SU-DHL-6 (cell line): ENCODE measurements at regions not wholly inside any gene's neighbourhood (a gene's known extent, or its start where the extent isn't known, plus 50 kb on each side); places are given as distances from the start of the nearest gene placed in this dataset.

Experiments
- H2AFZ ChIP-seq: fragments of 200-600 bp; sonication (generic); 2 replicates; pipeline ENCODE4 v1.6.1; 2014; ENCODE audit warnings: low read depth, mild to moderate bottlenecking, moderate library complexity, mixed read lengths, antibody characterized with exemption, low read length; ENCODE audit not compliant: severe bottlenecking
- H3F3A ChIP-seq: fragments of 200-600 bp; shearing (Covaris generic); 2 replicates; pipeline ENCODE4 v1.6.0; 2016; ENCODE audit warnings: antibody characterized with exemption, mild to moderate bottlenecking; ENCODE audit not compliant: insufficient read depth
- H3K27ac ChIP-seq: fragments of 200-600 bp; sonication (generic); 2 replicates; pipeline ENCODE4 v1.5.1; 2016; ENCODE audit warnings: low read depth, mild to moderate bottlenecking, low read length, moderate library complexity, mixed read lengths
- H3K27me3 ChIP-seq: fragments of 200-600 bp; sonication (generic), shearing (Covaris generic); 2 replicates; pipeline ENCODE4 v1.6.0; 2014; ENCODE audit warnings: mild to moderate bottlenecking, low read length
- H3K36me3 ChIP-seq: fragments of 200-600 bp; sonication (generic); 2 replicates; pipeline ENCODE4 v1.6.1; 2014; ENCODE audit warnings: mild to moderate bottlenecking, low read length, mixed read lengths
- H3K4me2 ChIP-seq: fragments of 300-600, 200-600 bp; shearing (Covaris generic), sonication (generic); 2 replicates; pipeline ENCODE4 v1.6.0; 2014; ENCODE audit warnings: low read length, low read depth, mild to moderate bottlenecking; ENCODE audit not compliant: poor library complexity, severe bottlenecking
- H3K4me3 ChIP-seq: fragments of 200-600 bp; sonication (generic); 2 replicates; pipeline ENCODE4 v1.5.1; 2014; ENCODE audit warnings: antibody characterized with exemption, low read length, mild to moderate bottlenecking, mixed read lengths; ENCODE audit not compliant: insufficient read depth, poor library complexity, severe bottlenecking
- H3K79me2 ChIP-seq: fragments of 200-600 bp; sonication (generic); 2 replicates; pipeline ENCODE4 v1.6.1; 2014; ENCODE audit warnings: mild to moderate bottlenecking, low read length, moderate library complexity; ENCODE audit not compliant: insufficient read depth
- H3K9ac ChIP-seq: fragments of 200-600 bp; sonication (generic); 2 replicates; pipeline ENCODE4 v1.7.0; 2014; ENCODE audit warnings: mild to moderate bottlenecking, low read length
- H3K9me2 ChIP-seq: fragments of 200-600 bp; sonication (generic); replicated peaks from 2 replicates; pipeline ENCODE4 v1.6.1; 2014; ENCODE audit warnings: low read length; ENCODE audit not compliant: insufficient read depth
- H3K9me3 ChIP-seq: fragments of 200-600 bp; sonication (generic); 2 replicates; pipeline ENCODE4 v1.6.1; 2014; ENCODE audit warnings: low read length, mixed read lengths; ENCODE audit not compliant: insufficient read depth
- H4K20me1 ChIP-seq: fragments of 200-600 bp; sonication (generic); 2 replicates; pipeline ENCODE4 v1.6.1; 2014; ENCODE audit warnings: low read depth, mild to moderate bottlenecking, antibody characterized with exemption, low read length, moderate library complexity, mixed read lengths
- CTCF ChIP-seq: fragments of 200-600 bp; sonication (generic); IDR thresholded peaks from one replicate; pipeline ENCODE4 v1.5.1; 2017; ENCODE audit warnings: antibody characterized with exemption, mild to moderate bottlenecking, low read length, moderate library complexity; ENCODE audit not compliant: insufficient read depth, poor library complexity, severe bottlenecking
- EZH2phosphoT487 ChIP-seq: fragments of 200-600 bp; sonication (generic), shearing (Covaris generic); conservative IDR thresholded peaks from 2 replicates; pipeline ENCODE4 v1.6.1; 2018; ENCODE audit warnings: mild to moderate bottlenecking, antibody characterized with exemption, low read length, moderate library complexity, mixed read lengths

GRCh38 chr22:19636696-19637407, 77.5 kb upstream of the SEPTIN5 start:
- TF ChIP-seq EZH2phosphoT487 (no peak), CTCF (no peak)
- Histone ChIP-seq H3K4me3 (no peak overlapping the region), H3F3A (no peaks in the 10 kb centered on the region), H3K9ac (no peak overlapping the region), H3K79me2 (no peaks in the 10 kb centered on the region), H3K9me2 (no peaks in the 10 kb centered on the region), H3K36me3 (no peaks in the 10 kb centered on the region), H4K20me1 (no peaks in the 10 kb centered on the region), H3K9me3 (no peaks in the 10 kb centered on the region), H3K27ac (no peak overlapping the region), H3K27me3 (no peaks in the 10 kb centered on the region), H3K4me2 (no peak overlapping the region), H2AFZ (no peak overlapping the region)

DNA sequence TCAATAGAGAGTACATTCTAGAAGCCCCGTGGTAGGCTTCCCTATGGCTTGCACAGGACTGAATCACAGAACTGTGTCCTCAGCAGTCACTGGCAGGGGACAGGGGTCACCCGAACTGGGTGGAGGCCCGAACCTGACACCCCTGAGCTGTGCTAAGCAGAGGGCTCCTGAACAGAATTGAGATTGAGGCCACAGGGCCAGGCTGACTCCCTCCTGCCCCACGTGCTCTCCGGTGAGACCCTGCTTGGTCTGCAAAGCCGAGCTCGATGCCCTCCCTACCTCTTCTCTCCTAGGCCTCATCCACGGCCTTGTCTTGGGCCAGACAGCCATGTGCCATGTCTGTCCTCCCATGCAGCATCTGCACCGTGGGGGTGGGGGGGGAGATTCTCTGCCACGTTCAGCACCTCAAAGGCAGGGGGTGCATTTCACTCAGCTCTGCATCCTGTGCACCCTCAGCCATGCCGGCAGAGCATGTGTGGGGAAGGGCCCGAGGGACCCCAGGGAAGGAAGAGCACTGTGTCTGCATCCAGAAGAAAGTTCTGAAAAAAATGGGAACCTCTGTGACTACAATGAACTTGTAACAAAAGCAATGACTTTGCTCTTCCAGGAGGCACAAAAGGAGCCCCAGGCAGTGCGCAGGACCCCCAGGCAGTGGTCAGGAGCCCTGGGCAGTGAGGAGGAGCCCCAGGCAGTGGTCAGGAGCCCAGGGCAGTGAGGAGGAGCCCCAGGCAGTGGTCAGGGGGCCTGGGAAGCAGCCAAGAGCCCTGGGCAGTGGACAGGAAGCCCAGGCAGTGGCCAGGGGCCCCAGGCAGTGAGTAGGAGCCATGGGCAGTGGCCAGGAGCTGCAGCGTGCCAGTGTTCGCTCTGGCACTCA, 76.7 kb upstream of the SEPTIN5 start:
- TF ChIP-seq CTCF: no peak
- no peak for TF ChIP-seq EZH2phosphoT487
- Histone ChIP-seq H3K9me3 (no peaks in the 10 kb centered on the region), H2AFZ (no peak overlapping the region)

DNA sequence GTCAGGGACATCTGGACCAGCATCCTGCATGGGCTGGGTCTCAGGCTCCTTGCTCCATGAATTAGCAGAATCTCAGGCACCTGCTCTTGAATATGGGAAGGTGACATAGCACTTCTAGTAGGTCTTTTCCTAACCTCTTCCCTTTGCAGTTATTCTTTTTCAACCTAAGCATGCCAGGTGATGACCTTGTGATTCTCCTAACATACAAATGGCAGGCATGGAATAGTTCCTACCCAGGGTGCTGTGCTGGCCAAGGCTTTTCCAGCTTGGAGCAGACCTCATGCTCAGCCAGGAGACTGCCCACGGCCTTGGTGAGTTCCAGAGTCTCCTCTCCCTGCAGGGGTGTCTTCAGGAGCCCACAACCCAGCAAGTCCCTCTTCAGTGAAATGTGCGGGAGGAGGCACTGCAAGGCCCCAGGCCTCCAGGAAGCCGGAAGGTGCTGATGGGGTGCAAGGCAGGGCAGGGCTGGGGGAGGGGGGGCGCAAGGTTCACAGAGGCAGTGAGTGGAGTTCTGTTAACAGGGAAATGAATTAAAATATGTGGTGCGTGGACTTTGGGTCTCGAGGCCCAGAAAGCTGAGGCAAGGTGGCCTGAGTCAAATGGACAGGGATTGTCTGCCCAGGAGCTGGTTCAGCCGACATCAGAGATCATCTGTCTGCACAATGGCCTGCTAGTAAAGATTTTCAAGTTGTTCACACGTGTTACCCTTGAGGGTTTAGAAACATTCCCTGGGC, 75.9 kb upstream of the SEPTIN5 start:
- no peaks in the 10 kb centered on the region for H3F3A ChIP-seq
- no peaks in the 10 kb centered on the region for H3K9me3 ChIP-seq
- H3K9me2 ChIP-seq: no peaks in the 10 kb centered on the region
- no peaks in the 10 kb centered on the region for H3K79me2 ChIP-seq
- no peaks in the 10 kb centered on the region for H3K36me3 ChIP-seq
- TF ChIP-seq CTCF: no peak
- no peak for TF ChIP-seq EZH2phosphoT487
- no peak overlapping the region for H3K4me2 ChIP-seq
- no peak overlapping the region for H3K4me3 ChIP-seq
- H3K27me3 ChIP-seq: no peaks in the 10 kb centered on the region
- H3K9ac ChIP-seq: no peak overlapping the region
- no peak overlapping the region for H3K27ac ChIP-seq
- H2AFZ ChIP-seq: no peak overlapping the region
- no peaks in the 10 kb centered on the region for H4K20me1 ChIP-seq

More for the DNA sequence above, 76.7 kb upstream of the SEPTIN5 start:
- H4K20me1 ChIP-seq: no peaks in the 10 kb centered on the region
- H3K79me2 ChIP-seq: no peaks in the 10 kb centered on the region
- H3K36me3 ChIP-seq: no peaks in the 10 kb centered on the region
- H3K4me3 ChIP-seq: no peak overlapping the region
- H3K27me3 ChIP-seq: no peaks in the 10 kb centered on the region
- H3K9ac ChIP-seq: no peak overlapping the region
- H3F3A ChIP-seq: no peaks in the 10 kb centered on the region
- no peak overlapping the region for H3K27ac ChIP-seq
- H3K9me2 ChIP-seq: no peaks in the 10 kb centered on the region
- H3K4me2 ChIP-seq: no peak overlapping the region
